H9 (cell line): ENCODE measurements at regions not wholly inside any gene's neighbourhood (a gene's known extent, or its start where the extent isn't known, plus 50 kb on each side); places are given as distances from the start of the nearest gene placed in this dataset.

Experiments used
- DNase-seq: peaks from one replicate; pipeline ENCODE4 v3.0.0-alpha.2; 2017
- H2AFZ ChIP-seq: one replicate; pipeline ENCODE4 v1.6.1; 2013; ENCODE audit warnings: mild to moderate bottlenecking, low read length, control low read depth, moderate library complexity
- H2AK5ac ChIP-seq: 2 replicates; pipeline ENCODE4 v1.6.1; 2013; ENCODE audit warnings: low read length, control low read depth, mixed read lengths; ENCODE audit not compliant: insufficient read length
- H2BK120ac ChIP-seq: one replicate; pipeline ENCODE4 v1.6.1; 2013; ENCODE audit warnings: low read depth, mild to moderate bottlenecking, low read length, control low read depth, inconsistent platforms; ENCODE audit not compliant: poor library complexity, severe bottlenecking
- H2BK12ac ChIP-seq: 2 replicates; pipeline ENCODE4 v1.6.1; 2013; ENCODE audit warnings: low read length, control low read depth, mixed read lengths, low read depth; ENCODE audit not compliant: insufficient read length
- H2BK15ac ChIP-seq: 2 replicates; pipeline ENCODE4 v1.6.1; 2013; ENCODE audit warnings: low read depth, low read length, control low read depth
- H2BK20ac ChIP-seq: one replicate; pipeline ENCODE4 v1.6.1; 2013; ENCODE audit warnings: low read depth, mild to moderate bottlenecking, low read length, control low read depth, inconsistent platforms; ENCODE audit not compliant: poor library complexity, severe bottlenecking
- H2BK5ac ChIP-seq: 2 replicates; pipeline ENCODE4 v1.6.1; 2013; ENCODE audit warnings: low read length, control low read depth, mixed read lengths; ENCODE audit not compliant: insufficient read length
- H3K14ac ChIP-seq: 2 replicates; pipeline ENCODE4 v1.6.1; 2013; ENCODE audit warnings: low read length, control low read depth; ENCODE audit not compliant: insufficient read depth
- H3K18ac ChIP-seq: 2 replicates; pipeline ENCODE4 v1.6.1; 2013; ENCODE audit warnings: low read depth, mild to moderate bottlenecking, mixed read lengths, low read length, control low read depth; ENCODE audit not compliant: insufficient read length
- H3K23ac ChIP-seq: 2 replicates; pipeline ENCODE4 v1.6.1; 2013; ENCODE audit warnings: low read length, control low read depth, mixed read lengths, low read depth; ENCODE audit not compliant: insufficient read length
- H3K23me2 ChIP-seq: 2 replicates; pipeline ENCODE4 v1.6.1; 2013; ENCODE audit warnings: low read depth, mild to moderate bottlenecking, mixed read lengths, low read length, control low read depth; ENCODE audit not compliant: insufficient read length, poor library complexity, severe bottlenecking
- H3K27ac ChIP-seq: 2 replicates; pipeline ENCODE4 v1.5.1; 2013; ENCODE audit warnings: low read length, control low read depth, mixed read lengths, low read depth; ENCODE audit not compliant: insufficient read length
- H3K27me3 ChIP-seq: 2 replicates; pipeline ENCODE4 v1.6.1; 2013; ENCODE audit warnings: low read length, control low read depth, inconsistent platforms; ENCODE audit not compliant: insufficient read depth
- H3K4ac ChIP-seq: 2 replicates; pipeline ENCODE4 v1.6.1; 2013; ENCODE audit warnings: low read depth, mild to moderate bottlenecking, control low read depth, inconsistent platforms, low read length, moderate library complexity
- H3K4me1 ChIP-seq: 2 replicates; pipeline ENCODE4 v1.6.1; 2013; ENCODE audit warnings: low read length, control low read depth, inconsistent platforms; ENCODE audit not compliant: insufficient read depth
- H3K4me2 ChIP-seq: 2 replicates; pipeline ENCODE4 v1.6.1; 2013; ENCODE audit warnings: low read length, control low read depth, mixed read lengths; ENCODE audit not compliant: insufficient read length, insufficient read depth
- H3K56ac ChIP-seq: 2 replicates; pipeline ENCODE4 v1.6.1; 2013; ENCODE audit warnings: low read depth, mild to moderate bottlenecking, mixed read lengths, low read length, control low read depth; ENCODE audit not compliant: insufficient read length
- H3K79me1 ChIP-seq: 2 replicates; pipeline ENCODE4 v1.6.1; 2013; ENCODE audit warnings: low read depth, mild to moderate bottlenecking, moderate library complexity, low read length, control low read depth, inconsistent platforms; ENCODE audit not compliant: insufficient read depth, poor library complexity, severe bottlenecking
- H3K79me2 ChIP-seq: 2 replicates; pipeline ENCODE4 v1.6.1; 2013; ENCODE audit warnings: low read length, control low read depth, inconsistent platforms; ENCODE audit not compliant: insufficient read depth
- H3K9ac ChIP-seq: 2 replicates; pipeline ENCODE4 v1.6.1; 2013; ENCODE audit warnings: low read length, control low read depth, mixed read lengths; ENCODE audit not compliant: insufficient read length; ENCODE audit errors: extremely low read depth
- H3K9me3 ChIP-seq: one replicate; pipeline ENCODE4 v1.6.1; 2013; ENCODE audit warnings: low read depth, low read length, inconsistent platforms; ENCODE audit not compliant: control insufficient read depth
- H3T11ph ChIP-seq: one replicate; pipeline ENCODE4 v1.6.1; 2013; ENCODE audit warnings: mild to moderate bottlenecking, low read length, control low read depth, inconsistent platforms
- H4K20me1 ChIP-seq: one replicate; pipeline ENCODE4 v1.6.1; 2013; ENCODE audit not compliant: control insufficient read depth, insufficient read length, insufficient read depth
- H4K5ac ChIP-seq: 2 replicates; pipeline ENCODE4 v1.6.1; 2013; ENCODE audit warnings: low read depth, mild to moderate bottlenecking, mixed read lengths, low read length, control low read depth; ENCODE audit not compliant: insufficient read length
- H4K8ac ChIP-seq: replicated peaks from 2 replicates; pipeline ENCODE4 v1.6.1; 2013; ENCODE audit warnings: low read length, control low read depth, mixed read lengths, low read depth; ENCODE audit not compliant: insufficient read length
- H4K91ac ChIP-seq: 2 replicates; pipeline ENCODE4 v1.6.1; 2013; ENCODE audit warnings: low read depth, mild to moderate bottlenecking, moderate library complexity, mixed read lengths, low read length, control low read depth; ENCODE audit not compliant: insufficient read length
- H3K27ac Mint-ChIP-seq, 3 experiments: 2 replicates in 2 of 3; 3 replicates in 1 of 3; pipeline ENCODE4 v1.8.0; 2020 to 2021; ENCODE audit warnings: mixed read lengths in 3 of 3, mild to moderate bottlenecking in 1 of 3, moderate library complexity in 1 of 3
- H3K27me3 Mint-ChIP-seq: 2 replicates; pipeline ENCODE4 v1.8.0; 2021; ENCODE audit warnings: low read depth, mild to moderate bottlenecking, moderate library complexity, mixed read lengths
- H3K36me3 Mint-ChIP-seq, 3 experiments: 2 replicates in 2 of 3; 3 replicates in 1 of 3; pipeline ENCODE4 v1.8.0; 2020 to 2021; ENCODE audit warnings: low read depth in 3 of 3, mixed read lengths in 3 of 3; ENCODE audit not compliant: insufficient read depth in 1 of 3
- H3K4me1 Mint-ChIP-seq, 2 experiments: 2 replicates each; pipeline ENCODE4 v1.8.0; 2020; ENCODE audit warnings: mixed read lengths in 2 of 2
- H3K4me3 Mint-ChIP-seq, 2 experiments: 2 replicates in 1 of 2; 3 replicates in 1 of 2; pipeline ENCODE4 v1.8.0; 2020 to 2021; ENCODE audit warnings: mild to moderate bottlenecking in 2 of 2, mixed read lengths in 2 of 2, moderate library complexity in 1 of 2
- H3K9me3 Mint-ChIP-seq, 2 experiments: 2 replicates in 1 of 2; 3 replicates in 1 of 2; pipeline ENCODE4 v1.8.0; 2020; ENCODE audit warnings: mild to moderate bottlenecking in 2 of 2, mixed read lengths in 2 of 2, moderate library complexity in 1 of 2
- CTCF ChIP-seq: fragments of 200-600 bp; sonication (generic); conservative IDR thresholded peaks from 3 replicates; pipeline ENCODE4 v1.8.0; 2021; ENCODE audit warnings: antibody characterized with exemption, mild to moderate bottlenecking

DNA sequence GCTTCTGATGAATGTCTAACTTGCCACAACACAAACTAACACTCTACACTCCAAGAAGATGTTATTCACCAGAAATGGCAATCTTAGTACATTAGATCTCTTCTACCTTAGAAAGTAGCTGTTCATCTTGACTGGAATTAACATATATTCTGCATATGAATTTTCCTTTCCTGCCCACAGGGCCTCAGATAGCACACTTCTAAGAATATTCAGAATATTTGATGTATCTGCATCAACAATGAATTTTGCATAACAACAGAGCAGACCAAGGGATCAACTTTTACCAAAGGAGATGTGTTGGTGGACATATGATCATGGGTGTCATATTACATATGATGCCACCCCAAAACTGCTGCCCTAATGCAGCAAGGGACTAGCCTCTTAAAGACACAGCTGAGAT lies 960.8 kb upstream of the GHITM start:
- H3K4me1 ChIP-seq: no peaks in the 10 kb centered on the region
- H3K4ac ChIP-seq: no peak overlapping the region
- no peaks in the 10 kb centered on the region for H4K20me1 ChIP-seq
- no peak for DNase-seq
- no peak overlapping the region for H3K23ac ChIP-seq
- H4K91ac ChIP-seq: no peak overlapping the region
- no peaks in the 10 kb centered on the region for H3K27me3 ChIP-seq
- Mint-ChIP-seq H3K4me1 (peaks cover 4% of the 10 kb centered on the region in 2 experiments; a peak in 1 of 4 replicates), H3K9me3 (peaks cover 0 to 8% of the 10 kb centered on the region in 2 experiments; a peak in 4 of 5 replicates), H3K27me3 (no peaks in the 10 kb centered on the region), H3K36me3 (0 out of 7 replicates have a peak, but pooled peaks cover 0 to 1% (median 0%) of the 10 kb centered on the region in 3 experiments), H3K4me3 (no peak overlapping the region), H3K27ac (no peak overlapping the region)
- no peak overlapping the region for H3K14ac ChIP-seq
- H3K18ac ChIP-seq: no peak overlapping the region
- no peaks in the 10 kb centered on the region for H3K23me2 ChIP-seq
- no peak overlapping the region for H2BK5ac ChIP-seq
- H3T11ph ChIP-seq: no peak overlapping the region
- H3K4me2 ChIP-seq: no peak overlapping the region
- H2AFZ ChIP-seq: no peak overlapping the region
- no peak overlapping the region for H3K56ac ChIP-seq
- no peaks in the 10 kb centered on the region for H3K79me1 ChIP-seq
- no peak overlapping the region for H3K27ac ChIP-seq
- H4K8ac ChIP-seq: no peak overlapping the region
- no peak for TF ChIP-seq CTCF
- H2AK5ac ChIP-seq: no peak overlapping the region
- no peak overlapping the region for H2BK12ac ChIP-seq
- H2BK15ac ChIP-seq: no peak overlapping the region
- no peak overlapping the region for H2BK20ac ChIP-seq
- no peak overlapping the region for H2BK120ac ChIP-seq
- no peak overlapping the region for H4K5ac ChIP-seq
- no peak overlapping the region for H3K9ac ChIP-seq
- no peaks in the 10 kb centered on the region for H3K79me2 ChIP-seq
- no peaks in the 10 kb centered on the region for H3K9me3 ChIP-seq
